SK-N-SH treated with all-trans-retinoic acid at 6 μM for 48 hours (cell line): ENCODE measurements at regions not wholly inside any gene's neighbourhood (a gene's known extent, or its start where the extent isn't known, plus 50 kb on each side); places are given as distances from the start of the nearest gene placed in this dataset.

Experiments used
- ATAC-seq: fragments of 200-7000 bp; cut with Tn5 transposase; 3 replicates; pipeline ENCODE4 v1.9.1; 2020; ENCODE audit warnings: mild to moderate bottlenecking, moderate library complexity
- ARNTL ChIP-seq: fragments of 450-650 bp; formaldehyde crosslinking; IDR thresholded peaks from 2 replicates; pipeline ENCODE4 v1.5.0; 2020; ENCODE audit warnings: low read depth, mild to moderate bottlenecking, moderate library complexity, borderline replicate concordance
- CSDC2 ChIP-seq: fragments of 250-450 bp; sonication (Bioruptor Pico); IDR thresholded peaks from 2 replicates; pipeline ENCODE4 v1.5.0; 2020; ENCODE audit warnings: mild to moderate bottlenecking, moderate library complexity
- GLIS3 ChIP-seq: fragments of 250-450 bp; sonication (Bioruptor Pico); IDR thresholded peaks from 2 replicates; pipeline ENCODE4 v1.5.0; 2020; ENCODE audit warnings: mild to moderate bottlenecking, moderate library complexity
- ISL1 ChIP-seq: fragments of 250-450 bp; sonication (Bioruptor Pico); IDR thresholded peaks from 2 replicates; pipeline ENCODE4 v2.1.2; 2022; ENCODE audit warnings: mild to moderate bottlenecking, moderate library complexity
- OSR1 ChIP-seq: fragments of 250-450 bp; sonication (Bioruptor Pico); IDR thresholded peaks from 2 replicates; pipeline ENCODE4 v1.8.0; 2022; ENCODE audit warnings: moderate library complexity, mild to moderate bottlenecking, inconsistent platforms
- PPARA ChIP-seq: fragments of 250-450 bp; sonication (Bioruptor Pico); IDR thresholded peaks from 2 replicates; pipeline ENCODE4 v1.5.0; 2020; ENCODE audit warnings: mild to moderate bottlenecking, borderline replicate concordance
- RARB ChIP-seq: fragments of 250-450 bp; sonication (Bioruptor Pico); IDR thresholded peaks from 2 replicates; pipeline ENCODE4 v1.8.0; 2021; ENCODE audit warnings: mild to moderate bottlenecking, moderate library complexity
- SNAI2 ChIP-seq: fragments of 250-450 bp; sonication (Bioruptor Pico); IDR thresholded peaks from 2 replicates; pipeline ENCODE4 v1.5.0; 2020; ENCODE audit warnings: mild to moderate bottlenecking, moderate library complexity
- TOX ChIP-seq: fragments of 250-450 bp; sonication (Bioruptor Pico); IDR thresholded peaks from 2 replicates; pipeline ENCODE4 v1.8.0; 2021; ENCODE audit warnings: mild to moderate bottlenecking, moderate library complexity, borderline replicate concordance
- ZC3H10 ChIP-seq: fragments of 250-450 bp; sonication (Bioruptor Pico); IDR thresholded peaks from 2 replicates; pipeline ENCODE4 v1.5.1; 2021; ENCODE audit warnings: mild to moderate bottlenecking, moderate library complexity
- ZFP3 ChIP-seq: fragments of 250-450 bp; sonication (Bioruptor Pico); IDR thresholded peaks from 2 replicates; pipeline ENCODE4 v1.5.0; 2020; ENCODE audit warnings: mild to moderate bottlenecking, moderate library complexity
- ZFP30 ChIP-seq: fragments of 450-650 bp; formaldehyde crosslinking; IDR thresholded peaks from 2 replicates; pipeline ENCODE4 v1.5.0; 2022; ENCODE audit warnings: mild to moderate bottlenecking, moderate library complexity
- ZNF565 ChIP-seq: fragments of 450-650 bp; formaldehyde crosslinking; conservative IDR thresholded peaks from 2 replicates; pipeline ENCODE4 v1.5.0; 2020; ENCODE audit warnings: low read depth, mild to moderate bottlenecking, moderate library complexity
- ZNF70 ChIP-seq: fragments of 450-650 bp; formaldehyde crosslinking; IDR thresholded peaks from 2 replicates; pipeline ENCODE4 v1.5.0; 2020; ENCODE audit warnings: mild to moderate bottlenecking, moderate library complexity
- ZNF8 ChIP-seq: fragments of 450-650 bp; formaldehyde crosslinking; IDR thresholded peaks from 2 replicates; pipeline ENCODE4 v1.5.0; 2020; ENCODE audit warnings: mild to moderate bottlenecking, moderate library complexity
- TF ChIP-seq, protein P1 (sequence below): fragments of 250-450 bp; sonication (Bioruptor Pico); IDR thresholded peaks from 2 replicates; pipeline ENCODE4 v1.8.0; 2021; ENCODE audit warnings: low read depth, mild to moderate bottlenecking, moderate library complexity, borderline replicate concordance
- TF ChIP-seq, protein P2 (sequence below): fragments of 250-450 bp; sonication (Bioruptor Pico); IDR thresholded peaks from 2 replicates; pipeline ENCODE4 v1.5.1; 2020; ENCODE audit warnings: low read depth, mild to moderate bottlenecking, moderate library complexity
- TF ChIP-seq, protein P3 (sequence below): fragments of 250-450 bp; sonication (Bioruptor Pico); IDR thresholded peaks from 2 replicates; pipeline ENCODE4 v1.5.0; 2020; ENCODE audit warnings: mild to moderate bottlenecking, moderate library complexity

DNA sequence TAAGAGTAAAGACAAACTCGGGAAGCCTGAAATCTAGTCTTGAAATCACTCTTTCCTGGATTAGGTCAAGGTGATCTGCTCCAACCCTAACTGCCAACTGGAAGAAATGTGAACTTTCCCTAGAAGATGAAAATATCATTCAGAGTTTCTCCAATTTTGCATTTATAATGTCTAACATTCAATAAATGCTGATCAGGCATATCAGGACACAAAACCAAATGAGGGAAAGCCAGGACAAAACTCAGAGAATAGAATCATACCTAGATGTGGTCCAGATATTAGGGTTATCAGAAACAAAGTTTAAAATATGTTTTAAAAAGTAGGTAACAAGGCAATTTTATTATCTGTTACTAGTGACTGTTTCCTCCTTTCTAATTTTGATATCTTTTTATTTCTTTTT, 335.5 kb upstream of the MAP3K7 start:
- ATAC-seq = no peak
- TF ChIP-seq OSR1 (CRISPR knock-in tag) (no peak), SNAI2 (CRISPR knock-in tag) (no peak), CSDC2 (CRISPR knock-in tag) (no peak), ZNF565 (no peak), ZFP3 (CRISPR knock-in tag) (no peak), ZNF70 (no peak), PPARA (CRISPR knock-in tag) (no peak), TOX (CRISPR knock-in tag) (no peak), ISL1 (no peak)
- TF ChIP-seq, protein P1, sequence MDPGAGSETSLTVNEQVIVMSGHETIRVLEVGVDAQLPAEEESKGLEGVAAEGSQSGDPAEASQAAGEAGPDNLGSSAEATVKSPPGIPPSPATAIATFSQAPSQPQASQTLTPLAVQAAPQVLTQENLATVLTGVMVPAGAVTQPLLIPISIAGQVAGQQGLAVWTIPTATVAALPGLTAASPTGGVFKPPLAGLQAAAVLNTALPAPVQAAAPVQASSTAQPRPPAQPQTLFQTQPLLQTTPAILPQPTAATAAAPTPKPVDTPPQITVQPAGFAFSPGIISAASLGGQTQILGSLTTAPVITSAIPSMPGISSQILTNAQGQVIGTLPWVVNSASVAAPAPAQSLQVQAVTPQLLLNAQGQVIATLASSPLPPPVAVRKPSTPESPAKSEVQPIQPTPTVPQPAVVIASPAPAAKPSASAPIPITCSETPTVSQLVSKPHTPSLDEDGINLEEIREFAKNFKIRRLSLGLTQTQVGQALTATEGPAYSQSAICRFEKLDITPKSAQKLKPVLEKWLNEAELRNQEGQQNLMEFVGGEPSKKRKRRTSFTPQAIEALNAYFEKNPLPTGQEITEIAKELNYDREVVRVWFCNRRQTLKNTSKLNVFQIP = no peak
- TF ChIP-seq, protein P2, sequence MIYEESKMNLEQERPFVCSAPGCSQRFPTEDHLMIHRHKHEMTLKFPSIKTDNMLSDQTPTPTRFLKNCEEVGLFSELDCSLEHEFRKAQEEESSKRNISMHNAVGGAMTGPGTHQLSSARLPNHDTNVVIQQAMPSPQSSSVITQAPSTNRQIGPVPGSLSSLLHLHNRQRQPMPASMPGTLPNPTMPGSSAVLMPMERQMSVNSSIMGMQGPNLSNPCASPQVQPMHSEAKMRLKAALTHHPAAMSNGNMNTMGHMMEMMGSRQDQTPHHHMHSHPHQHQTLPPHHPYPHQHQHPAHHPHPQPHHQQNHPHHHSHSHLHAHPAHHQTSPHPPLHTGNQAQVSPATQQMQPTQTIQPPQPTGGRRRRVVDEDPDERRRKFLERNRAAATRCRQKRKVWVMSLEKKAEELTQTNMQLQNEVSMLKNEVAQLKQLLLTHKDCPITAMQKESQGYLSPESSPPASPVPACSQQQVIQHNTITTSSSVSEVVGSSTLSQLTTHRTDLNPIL (CRISPR knock-in tag) = no peak

DNA sequence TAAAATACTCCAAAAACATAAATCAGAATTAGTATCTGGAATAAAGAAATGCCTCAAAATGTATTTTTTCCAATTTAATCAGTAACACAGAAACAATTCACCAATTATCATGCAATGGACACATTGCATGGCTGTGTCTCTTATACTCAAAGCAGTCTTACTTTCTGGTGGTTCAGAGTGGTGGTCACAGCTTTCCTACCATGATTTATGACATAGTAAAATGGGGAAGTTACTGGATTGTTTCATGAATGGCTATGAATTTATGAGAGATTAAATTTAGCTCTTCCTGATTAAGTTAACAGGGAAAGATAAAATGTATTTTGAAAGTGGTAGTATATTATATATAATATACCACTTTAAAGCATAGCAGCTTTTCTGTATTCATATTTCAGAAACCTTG, 331.5 kb upstream of the MAP3K7 start:
- TF ChIP-seq OSR1 (CRISPR knock-in tag) = no peak
- no peak for TF ChIP-seq TOX (CRISPR knock-in tag)
- TF ChIP-seq, protein P2 (CRISPR knock-in tag) = no peak
- TF ChIP-seq CSDC2 (CRISPR knock-in tag) = no peak
- TF ChIP-seq, protein P3, sequence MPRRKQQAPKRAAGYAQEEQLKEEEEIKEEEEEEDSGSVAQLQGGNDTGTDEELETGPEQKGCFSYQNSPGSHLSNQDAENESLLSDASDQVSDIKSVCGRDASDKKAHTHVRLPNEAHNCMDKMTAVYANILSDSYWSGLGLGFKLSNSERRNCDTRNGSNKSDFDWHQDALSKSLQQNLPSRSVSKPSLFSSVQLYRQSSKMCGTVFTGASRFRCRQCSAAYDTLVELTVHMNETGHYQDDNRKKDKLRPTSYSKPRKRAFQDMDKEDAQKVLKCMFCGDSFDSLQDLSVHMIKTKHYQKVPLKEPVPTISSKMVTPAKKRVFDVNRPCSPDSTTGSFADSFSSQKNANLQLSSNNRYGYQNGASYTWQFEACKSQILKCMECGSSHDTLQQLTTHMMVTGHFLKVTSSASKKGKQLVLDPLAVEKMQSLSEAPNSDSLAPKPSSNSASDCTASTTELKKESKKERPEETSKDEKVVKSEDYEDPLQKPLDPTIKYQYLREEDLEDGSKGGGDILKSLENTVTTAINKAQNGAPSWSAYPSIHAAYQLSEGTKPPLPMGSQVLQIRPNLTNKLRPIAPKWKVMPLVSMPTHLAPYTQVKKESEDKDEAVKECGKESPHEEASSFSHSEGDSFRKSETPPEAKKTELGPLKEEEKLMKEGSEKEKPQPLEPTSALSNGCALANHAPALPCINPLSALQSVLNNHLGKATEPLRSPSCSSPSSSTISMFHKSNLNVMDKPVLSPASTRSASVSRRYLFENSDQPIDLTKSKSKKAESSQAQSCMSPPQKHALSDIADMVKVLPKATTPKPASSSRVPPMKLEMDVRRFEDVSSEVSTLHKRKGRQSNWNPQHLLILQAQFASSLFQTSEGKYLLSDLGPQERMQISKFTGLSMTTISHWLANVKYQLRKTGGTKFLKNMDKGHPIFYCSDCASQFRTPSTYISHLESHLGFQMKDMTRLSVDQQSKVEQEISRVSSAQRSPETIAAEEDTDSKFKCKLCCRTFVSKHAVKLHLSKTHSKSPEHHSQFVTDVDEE (CRISPR knock-in tag) = no peak
- no peak for TF ChIP-seq ZC3H10 (CRISPR knock-in tag)
- TF ChIP-seq ZFP30 (CRISPR knock-in tag) = no peak
- TF ChIP-seq GLIS3 (CRISPR knock-in tag) = no peak
- no peak for TF ChIP-seq ZFP3 (CRISPR knock-in tag)
- TF ChIP-seq ARNTL = no peak
- no peak for TF ChIP-seq RARB (CRISPR knock-in tag)
- TF ChIP-seq ISL1 = no peak
- TF ChIP-seq, protein P1 = no peak
- TF ChIP-seq ZNF8 (CRISPR knock-in tag) = no peak
- TF ChIP-seq ZNF565 = no peak
- no peak for ATAC-seq

DNA sequence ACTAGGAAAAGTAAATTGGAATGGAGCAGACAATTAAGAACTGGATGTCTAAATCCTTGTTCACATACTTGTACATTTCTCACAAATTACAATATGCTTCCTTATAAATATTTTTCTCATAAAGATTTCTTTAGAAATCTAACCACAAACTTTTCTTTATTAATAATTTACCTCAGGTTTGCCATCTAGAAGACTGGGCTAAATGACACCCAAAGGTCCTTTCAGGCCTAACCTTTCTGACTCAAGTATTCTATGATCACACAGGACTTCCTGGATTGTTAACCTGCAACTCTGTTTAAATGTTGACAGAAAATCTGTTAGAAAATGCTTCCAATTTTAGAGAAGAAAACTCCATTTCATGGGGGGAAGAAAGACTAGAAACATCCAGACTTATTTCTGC, 330.5 kb upstream of the MAP3K7 start:
- ATAC-seq = no peak

More for the DNA sequence above, 330.5 kb upstream of the MAP3K7 start:
- TF ChIP-seq TOX (CRISPR knock-in tag) = no peak
- TF ChIP-seq ZNF70 = no peak
- TF ChIP-seq, protein P2 (CRISPR knock-in tag) = no peak
- TF ChIP-seq ZNF565 = no peak
- TF ChIP-seq, protein P1 = no peak
